ENCODE measurements at regions not wholly inside any gene's neighbourhood (a gene's known extent, or its start where the extent isn't known, plus 50 kb on each side); places are given as distances from the start of the nearest gene placed in this dataset.

DNA sequence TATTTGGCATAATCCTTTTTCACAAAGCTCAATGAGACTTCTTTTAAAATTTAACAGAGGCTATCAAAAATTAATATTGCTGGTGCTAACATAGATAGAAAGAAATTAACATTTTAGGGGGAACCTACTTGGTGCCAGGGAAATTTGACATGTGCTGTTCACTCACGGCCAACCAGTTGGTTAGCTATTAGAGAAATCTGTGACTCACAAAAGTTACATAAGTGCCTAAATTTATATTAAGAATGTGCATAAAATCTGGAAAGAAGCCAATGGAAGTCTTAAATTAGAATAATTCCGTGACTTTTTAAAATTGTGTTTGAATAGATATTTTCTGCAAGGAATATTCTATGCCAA is 184.3 kb upstream of the MAP2 start:
- CTCF ChIA-PET (ENCODE audit: unreplicated experiment): no interaction called here
- H3K27ac ChIP-seq (ENCODE audit: low read depth, low read length, poor library complexity, severe bottlenecking): no peak overlapping the region
- no peaks in the 10 kb centered on the region for H3K9me3 ChIP-seq (ENCODE audit: low read length)
- no peak overlapping the region for H3K4me3 ChIP-seq (ENCODE audit: low read depth, low read length, poor library complexity, severe bottlenecking)
- intact Hi-C loops (cut with micrococcal nuclease; ENCODE audit: unreplicated experiment): no loop called here
- BruUV-seq (replicated peaks): no TSS peak
- no peaks in the 10 kb centered on the region for H3K4me1 ChIP-seq (ENCODE audit: insufficient read depth, low read length, poor library complexity, severe bottlenecking)
- H2AFZ ChIP-seq (ENCODE audit: low read length): no peak overlapping the region
- H3K4me2 ChIP-seq (ENCODE audit: low read length): no peak overlapping the region
- H4K20me1 ChIP-seq (ENCODE audit: insufficient read depth, low read length): no peaks in the 10 kb centered on the region
- no peak for DNase-seq (ENCODE audit: low spot score)
- TF ChIP-seq, protein P1, sequence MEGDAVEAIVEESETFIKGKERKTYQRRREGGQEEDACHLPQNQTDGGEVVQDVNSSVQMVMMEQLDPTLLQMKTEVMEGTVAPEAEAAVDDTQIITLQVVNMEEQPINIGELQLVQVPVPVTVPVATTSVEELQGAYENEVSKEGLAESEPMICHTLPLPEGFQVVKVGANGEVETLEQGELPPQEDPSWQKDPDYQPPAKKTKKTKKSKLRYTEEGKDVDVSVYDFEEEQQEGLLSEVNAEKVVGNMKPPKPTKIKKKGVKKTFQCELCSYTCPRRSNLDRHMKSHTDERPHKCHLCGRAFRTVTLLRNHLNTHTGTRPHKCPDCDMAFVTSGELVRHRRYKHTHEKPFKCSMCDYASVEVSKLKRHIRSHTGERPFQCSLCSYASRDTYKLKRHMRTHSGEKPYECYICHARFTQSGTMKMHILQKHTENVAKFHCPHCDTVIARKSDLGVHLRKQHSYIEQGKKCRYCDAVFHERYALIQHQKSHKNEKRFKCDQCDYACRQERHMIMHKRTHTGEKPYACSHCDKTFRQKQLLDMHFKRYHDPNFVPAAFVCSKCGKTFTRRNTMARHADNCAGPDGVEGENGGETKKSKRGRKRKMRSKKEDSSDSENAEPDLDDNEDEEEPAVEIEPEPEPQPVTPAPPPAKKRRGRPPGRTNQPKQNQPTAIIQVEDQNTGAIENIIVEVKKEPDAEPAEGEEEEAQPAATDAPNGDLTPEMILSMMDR (conservative IDR thresholded peaks at IDR 0.05; ENCODE audit: low read length): no peak
- TF ChIP-seq EZH2phosphoT487 (IDR thresholded peaks at IDR 0.05; ENCODE audit: borderline replicate concordance, low read depth, low read length): no peak
- POLR2A ChIA-PET: interaction anchor here (0.5 to 0.7 kb wide), 3 partner anchors 10 to 1633 kb away, joined by 3 read pairs; no protein-coding TSS in a partner anchor
- H3K36me3 ChIP-seq (ENCODE audit: insufficient read depth, low read length): no peaks in the 10 kb centered on the region
- no peaks in the 10 kb centered on the region for H3K9me2 ChIP-seq (ENCODE audit: insufficient read depth, low read length)
- no peaks in the 10 kb centered on the region for H3K79me2 ChIP-seq (ENCODE audit: insufficient read depth, low read depth, low read length)

DNA sequence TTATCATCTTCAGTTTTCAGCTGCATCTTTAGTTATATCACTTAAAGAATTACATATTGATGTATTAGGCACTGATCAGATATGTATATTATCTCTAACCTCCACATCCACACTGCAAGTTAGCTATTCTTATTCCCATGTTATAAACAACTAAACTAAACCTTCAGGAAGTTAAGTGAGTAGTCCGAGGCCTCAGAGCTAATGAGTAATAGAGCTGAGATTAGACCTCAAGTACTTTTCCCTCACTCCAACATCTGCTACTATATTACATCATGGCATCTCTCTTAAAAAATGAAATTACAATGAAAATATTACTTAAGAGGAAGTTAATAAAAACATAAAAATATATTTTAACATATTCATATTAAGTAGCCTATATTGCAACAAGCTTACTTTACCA is 183.6 kb upstream of the MAP2 start:
- no peak for DNase-seq (ENCODE audit: low spot score)
- intact Hi-C loops (cut with micrococcal nuclease; ENCODE audit: unreplicated experiment): no loop called here
- TF ChIP-seq, protein P1 (conservative IDR thresholded peaks at IDR 0.05; ENCODE audit: low read length): no peak
- H3K9me3 ChIP-seq (ENCODE audit: low read length): no peaks in the 10 kb centered on the region
- H3K27ac ChIP-seq (ENCODE audit: low read depth, low read length, poor library complexity, severe bottlenecking): no peak overlapping the region
- no peaks in the 10 kb centered on the region for H3K9me2 ChIP-seq (ENCODE audit: insufficient read depth, low read length)
- no peaks in the 10 kb centered on the region for H4K20me1 ChIP-seq (ENCODE audit: insufficient read depth, low read length)
- no peaks in the 10 kb centered on the region for H3K79me2 ChIP-seq (ENCODE audit: insufficient read depth, low read depth, low read length)
- no peaks in the 10 kb centered on the region for H3K4me1 ChIP-seq (ENCODE audit: insufficient read depth, low read length, poor library complexity, severe bottlenecking)
- POLR2A ChIA-PET: interaction anchor here (0.5 to 0.7 kb wide), 3 partner anchors 10 to 1632 kb away, joined by 3 read pairs; no protein-coding TSS in a partner anchor
- CTCF ChIA-PET (ENCODE audit: unreplicated experiment): no interaction called here
- no peak overlapping the region for H2AFZ ChIP-seq (ENCODE audit: low read length)
- no peaks in the 10 kb centered on the region for H3K36me3 ChIP-seq (ENCODE audit: insufficient read depth, low read length)
- H3K4me2 ChIP-seq (ENCODE audit: low read length): no peak overlapping the region
- no TSS peak for BruUV-seq (replicated peaks)
- no peak overlapping the region for H3K4me3 ChIP-seq (ENCODE audit: low read depth, low read length, poor library complexity, severe bottlenecking)

DNA sequence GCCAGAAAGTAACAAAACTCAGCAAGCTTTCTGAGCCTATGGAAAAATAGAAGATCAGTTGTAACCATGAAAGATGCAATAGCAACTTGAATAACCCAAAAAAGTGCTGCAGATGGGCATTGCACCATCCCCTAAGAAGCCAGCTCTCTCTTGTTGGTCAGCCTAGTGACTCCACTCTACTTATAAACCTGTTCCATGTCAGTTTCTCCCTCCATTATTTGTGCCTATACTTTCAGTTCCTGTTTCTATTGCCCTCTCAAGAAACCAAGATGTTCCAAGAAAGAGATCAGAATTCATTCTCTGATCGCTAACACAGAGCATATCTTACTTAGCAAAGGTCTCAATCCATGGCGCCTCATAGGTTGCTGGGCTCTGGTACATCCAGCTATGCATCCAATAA is 170.3 kb upstream of the MAP2 start:
- intact Hi-C loops (cut with micrococcal nuclease; ENCODE audit: unreplicated experiment): no loop called here
- no peak for TF ChIP-seq EZH2phosphoT487 (IDR thresholded peaks at IDR 0.05; ENCODE audit: borderline replicate concordance, low read depth, low read length)
- TF ChIP-seq, protein P1 (conservative IDR thresholded peaks at IDR 0.05; ENCODE audit: low read length): no peak
- POLR2A ChIA-PET: no interaction called here

More for the DNA sequence above, 170.3 kb upstream of the MAP2 start:
- no peak overlapping the region for H3K4me2 ChIP-seq (ENCODE audit: low read length)
- no peaks in the 10 kb centered on the region for H3K9me2 ChIP-seq (ENCODE audit: insufficient read depth, low read length)
- CTCF ChIA-PET (ENCODE audit: unreplicated experiment): no interaction called here
- no TSS peak for BruUV-seq (replicated peaks)
- no peak overlapping the region for H3K27ac ChIP-seq (ENCODE audit: low read depth, low read length, poor library complexity, severe bottlenecking)
- H3K36me3 ChIP-seq (ENCODE audit: insufficient read depth, low read length): no peaks in the 10 kb centered on the region
- H2AFZ ChIP-seq (ENCODE audit: low read length): no peak overlapping the region
- no peaks in the 10 kb centered on the region for H4K20me1 ChIP-seq (ENCODE audit: insufficient read depth, low read length)
- DNase-seq (ENCODE audit: low spot score): no peak
- H3K4me3 ChIP-seq (ENCODE audit: low read depth, low read length, poor library complexity, severe bottlenecking): no peak overlapping the region
- H3K4me1 ChIP-seq (ENCODE audit: insufficient read depth, low read length, poor library complexity, severe bottlenecking): no peaks in the 10 kb centered on the region
- H3K79me2 ChIP-seq (ENCODE audit: insufficient read depth, low read depth, low read length): no peaks in the 10 kb centered on the region
- H3K9me3 ChIP-seq (ENCODE audit: low read length): no peaks in the 10 kb centered on the region
